HL-60 (cell line): ENCODE measurements at regions not wholly inside any gene's neighbourhood (a gene's known extent, or its start where the extent isn't known, plus 50 kb on each side); places are given as distances from the start of the nearest gene placed in this dataset.

Source experiments
- DNase-seq, 2 experiments: peaks; one replicate each; pipeline ENCODE4 v3.0.0-alpha.2; 2010 to 2020; ENCODE audit warnings: low read depth in 1 of 2, low spot score in 1 of 2
- H3K27ac ChIP-seq: fragments of 250-450 bp; sonication (Bioruptor Pico); replicated peaks from 2 replicates; pipeline ENCODE4 v1.5.1; 2020; ENCODE audit warnings: mild to moderate bottlenecking, moderate library complexity
- H3K27me3 ChIP-seq: fragments of 250-450 bp; sonication (Bioruptor Pico); 2 replicates; pipeline ENCODE4 v1.5.1; 2021; ENCODE audit warnings: mild to moderate bottlenecking, moderate library complexity; ENCODE audit not compliant: insufficient read depth, poor library complexity, severe bottlenecking
- H3K4me3 ChIP-seq: replicated peaks from 2 replicates; pipeline ENCODE4 v1.5.1; 2011; ENCODE audit warnings: mild to moderate bottlenecking, control low read depth, low read length; ENCODE audit not compliant: insufficient read depth
- CTCF ChIP-seq: IDR thresholded peaks from one replicate; pipeline ENCODE4 v1.5.1; 2011; ENCODE audit warnings: low read length, control low read depth, inconsistent platforms; ENCODE audit not compliant: insufficient read depth
- GABPA ChIP-seq: IDR thresholded peaks from 2 replicates; pipeline ENCODE4 v1.6.1; 2012; ENCODE audit warnings: low read depth
- POLR2AphosphoS5 ChIP-seq: IDR thresholded peaks from 2 replicates; pipeline ENCODE4 v1.6.1; 2012; ENCODE audit warnings: low read depth
- REST ChIP-seq: IDR thresholded peaks from 2 replicates; pipeline ENCODE4 v1.6.1; 2012; ENCODE audit warnings: low read depth; ENCODE audit not compliant: insufficient replicate concordance
- SPI1 ChIP-seq: IDR thresholded peaks from 2 replicates; pipeline ENCODE4 v1.6.1; 2012; ENCODE audit warnings: low read depth, mild to moderate bottlenecking, borderline replicate concordance

- no peak overlapping the region for H3K27ac ChIP-seq
- H3K4me3 ChIP-seq: no peak overlapping the region
- DNase-seq: no peak
- TF ChIP-seq CTCF (no peak), POLR2AphosphoS5 (no peak), SPI1 (no peak), REST (no peak), GABPA (no peak)
- H3K27me3 ChIP-seq: no peaks in the 10 kb centered on the region
Measured at GRCh38 chr10:28737096-28737495, 59.8 kb downstream of the BAMBI start.

DNA sequence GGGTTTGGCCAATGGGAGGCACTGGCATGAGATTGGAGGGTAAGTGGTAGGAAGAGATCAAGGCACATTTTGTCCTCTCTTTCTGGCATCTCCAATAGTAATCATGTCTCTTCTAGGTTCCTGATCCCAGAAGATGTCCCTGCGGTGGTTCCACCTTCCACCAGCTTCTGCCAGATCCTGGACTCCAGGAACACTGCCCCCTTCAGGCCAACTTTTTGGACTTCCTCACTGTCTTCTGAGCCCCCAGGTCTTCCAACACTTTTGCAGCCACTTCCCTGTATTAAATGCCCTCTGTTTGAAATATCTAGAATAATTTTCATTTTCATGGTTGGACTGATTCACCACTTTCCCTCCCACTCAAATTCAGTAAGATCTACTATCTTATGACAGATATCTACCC, 60.9 kb downstream of the BAMBI start:
- Histone ChIP-seq H3K27me3 (no peaks in the 10 kb centered on the region), H3K27ac (no peak overlapping the region), H3K4me3 (no peak overlapping the region)
- DNase-seq: no peak
- 0 out of 2 replicates have a peak, but pooled peaks have one; percentile 9 for TF ChIP-seq SPI1
- no peak for TF ChIP-seq GABPA

DNA sequence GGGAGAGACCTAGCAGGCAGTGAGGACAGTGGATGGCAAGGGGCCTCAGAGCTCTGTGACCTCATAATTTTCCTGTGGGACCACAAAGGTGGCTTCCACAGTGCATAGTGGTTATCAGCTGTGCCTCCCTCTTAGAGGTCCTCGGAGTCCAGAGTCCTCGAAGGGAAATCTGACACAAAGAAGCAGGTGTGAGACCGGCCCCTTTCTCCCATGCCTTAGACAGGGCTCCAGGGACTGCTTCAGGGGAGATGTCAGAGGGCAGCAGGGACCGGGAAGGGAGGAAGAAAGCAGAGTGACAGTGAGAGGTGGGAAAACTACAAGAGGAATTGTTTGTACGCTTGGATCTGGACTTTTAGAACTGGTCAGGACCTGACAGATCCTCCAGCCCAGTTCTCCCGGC, 66.3 kb downstream of the BAMBI start:
- DNase-seq: no peak
- H3K4me3 ChIP-seq: no peak overlapping the region
- H3K27me3 ChIP-seq: no peaks in the 10 kb centered on the region
- no peak overlapping the region for H3K27ac ChIP-seq
- TF ChIP-seq REST: no peak
- no peak for TF ChIP-seq GABPA
- no peak for TF ChIP-seq CTCF
- no peak for TF ChIP-seq POLR2AphosphoS5
- no peak for TF ChIP-seq SPI1

- no peak for TF ChIP-seq CTCF
- DNase-seq: no peak
- Histone ChIP-seq H3K27me3 (no peaks in the 10 kb centered on the region), H3K4me3 (no peak overlapping the region), H3K27ac (no peak overlapping the region)
Measured at GRCh38 chr10:28744069-28744768, 66.9 kb downstream of the BAMBI start.
